Hepatocyte (in vitro differentiated cells): ENCODE measurements at regions not wholly inside any gene's neighbourhood (a gene's known extent, or its start where the extent isn't known, plus 50 kb on each side); places are given as distances from the start of the nearest gene placed in this dataset.

Experiments
- EZH2 ChIP-seq: fragments of 200-600 bp; sonication (generic); IDR thresholded peaks from 2 replicates; pipeline ENCODE4 v1.6.1; 2016; ENCODE audit warnings: antibody characterized with exemption, mild to moderate bottlenecking, borderline replicate concordance
- EZH2phosphoT487 ChIP-seq: fragments of 200-600 bp; sonication (generic); IDR thresholded peaks from one replicate; pipeline ENCODE4 v1.6.1; 2018; ENCODE audit warnings: antibody characterized with exemption, mild to moderate bottlenecking, low read depth, moderate library complexity; ENCODE audit not compliant: unreplicated experiment, severe bottlenecking
- TF ChIP-seq, protein P1 (sequence below): fragments of 200-600 bp; sonication (generic); IDR thresholded peaks from 2 replicates; pipeline ENCODE4 v1.5.1; 2016; ENCODE audit warnings: antibody characterized with exemption, mild to moderate bottlenecking; ENCODE audit not compliant: poor library complexity

DNA sequence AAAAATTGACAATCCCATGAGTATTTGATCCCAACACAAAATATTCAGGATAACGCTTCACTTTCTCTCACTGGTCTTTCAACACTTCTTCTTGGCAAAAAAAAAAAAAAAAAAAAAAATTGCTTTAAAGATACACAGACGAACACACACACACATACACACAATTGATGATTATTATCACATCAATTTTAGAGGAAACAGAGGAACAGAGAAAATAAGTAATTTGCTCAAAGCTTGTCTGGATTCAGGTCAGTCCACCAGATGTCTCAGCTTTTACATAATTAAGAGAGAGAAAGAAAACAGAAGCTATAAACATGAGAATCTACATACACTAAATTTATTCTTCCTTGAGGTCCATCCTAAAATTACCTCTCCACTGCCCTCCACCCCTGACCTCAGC is 183.4 kb downstream of the MZT1 start:
- TF ChIP-seq, protein P1, sequence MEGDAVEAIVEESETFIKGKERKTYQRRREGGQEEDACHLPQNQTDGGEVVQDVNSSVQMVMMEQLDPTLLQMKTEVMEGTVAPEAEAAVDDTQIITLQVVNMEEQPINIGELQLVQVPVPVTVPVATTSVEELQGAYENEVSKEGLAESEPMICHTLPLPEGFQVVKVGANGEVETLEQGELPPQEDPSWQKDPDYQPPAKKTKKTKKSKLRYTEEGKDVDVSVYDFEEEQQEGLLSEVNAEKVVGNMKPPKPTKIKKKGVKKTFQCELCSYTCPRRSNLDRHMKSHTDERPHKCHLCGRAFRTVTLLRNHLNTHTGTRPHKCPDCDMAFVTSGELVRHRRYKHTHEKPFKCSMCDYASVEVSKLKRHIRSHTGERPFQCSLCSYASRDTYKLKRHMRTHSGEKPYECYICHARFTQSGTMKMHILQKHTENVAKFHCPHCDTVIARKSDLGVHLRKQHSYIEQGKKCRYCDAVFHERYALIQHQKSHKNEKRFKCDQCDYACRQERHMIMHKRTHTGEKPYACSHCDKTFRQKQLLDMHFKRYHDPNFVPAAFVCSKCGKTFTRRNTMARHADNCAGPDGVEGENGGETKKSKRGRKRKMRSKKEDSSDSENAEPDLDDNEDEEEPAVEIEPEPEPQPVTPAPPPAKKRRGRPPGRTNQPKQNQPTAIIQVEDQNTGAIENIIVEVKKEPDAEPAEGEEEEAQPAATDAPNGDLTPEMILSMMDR, result no peak
- TF ChIP-seq EZH2, result no peak
- TF ChIP-seq EZH2phosphoT487, result no peak
